Thyroid gland (tissue), 4 donors: ENCODE measurements at regions not wholly inside any gene's neighbourhood (a gene's known extent, or its start where the extent isn't known, plus 50 kb on each side); places are given as distances from the start of the nearest gene placed in this dataset.

Experiments
- POLR2A ChIP-seq, 2 donors: fragments of 450-650 bp; IDR thresholded peaks; one replicate each; pipeline ENCODE4 v1.6.1; 2017; ENCODE audit warnings: antibody characterized with exemption in 2 of 2, mild to moderate bottlenecking in 2 of 2, moderate library complexity in 1 of 2
- TF ChIP-seq, protein P1 (sequence below), 6 experiments: fragments of 200-600 bp in 3 of 6; fragments of 450-650 bp in 3 of 6; sonication (generic) in 3 of 6; IDR thresholded peaks; one replicate each; pipeline ENCODE4 v1.5.1; 2016 to 2019; ENCODE audit warnings: antibody characterized with exemption in 6 of 6, mild to moderate bottlenecking in 2 of 6, inconsistent platforms in 1 of 6, moderate library complexity in 1 of 6

DNA sequence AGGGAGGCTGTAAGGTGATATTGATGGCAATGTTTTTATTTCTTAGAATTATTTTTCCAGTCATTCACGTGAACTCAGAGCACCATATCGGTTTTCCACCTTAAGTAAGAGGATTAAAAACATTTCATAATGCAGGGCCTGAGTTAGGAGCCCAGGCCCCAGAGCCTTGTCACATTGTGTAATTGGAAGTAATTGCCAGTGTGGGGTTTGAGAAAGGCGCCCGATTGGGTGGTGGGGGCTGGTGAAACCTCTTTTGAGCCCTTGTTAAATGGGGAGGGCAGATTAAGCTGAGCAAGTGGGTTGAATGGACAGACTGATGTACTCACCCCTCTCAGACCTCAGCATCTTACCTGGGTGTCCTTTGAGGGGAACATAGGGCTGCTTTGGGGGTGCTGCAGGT is 116.7 kb upstream of the PITX1 start:
- TF ChIP-seq, protein P1, sequence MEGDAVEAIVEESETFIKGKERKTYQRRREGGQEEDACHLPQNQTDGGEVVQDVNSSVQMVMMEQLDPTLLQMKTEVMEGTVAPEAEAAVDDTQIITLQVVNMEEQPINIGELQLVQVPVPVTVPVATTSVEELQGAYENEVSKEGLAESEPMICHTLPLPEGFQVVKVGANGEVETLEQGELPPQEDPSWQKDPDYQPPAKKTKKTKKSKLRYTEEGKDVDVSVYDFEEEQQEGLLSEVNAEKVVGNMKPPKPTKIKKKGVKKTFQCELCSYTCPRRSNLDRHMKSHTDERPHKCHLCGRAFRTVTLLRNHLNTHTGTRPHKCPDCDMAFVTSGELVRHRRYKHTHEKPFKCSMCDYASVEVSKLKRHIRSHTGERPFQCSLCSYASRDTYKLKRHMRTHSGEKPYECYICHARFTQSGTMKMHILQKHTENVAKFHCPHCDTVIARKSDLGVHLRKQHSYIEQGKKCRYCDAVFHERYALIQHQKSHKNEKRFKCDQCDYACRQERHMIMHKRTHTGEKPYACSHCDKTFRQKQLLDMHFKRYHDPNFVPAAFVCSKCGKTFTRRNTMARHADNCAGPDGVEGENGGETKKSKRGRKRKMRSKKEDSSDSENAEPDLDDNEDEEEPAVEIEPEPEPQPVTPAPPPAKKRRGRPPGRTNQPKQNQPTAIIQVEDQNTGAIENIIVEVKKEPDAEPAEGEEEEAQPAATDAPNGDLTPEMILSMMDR (IDR thresholded peaks at IDR 0.05), result no peak
- no peak for TF ChIP-seq POLR2A (IDR thresholded peaks at IDR 0.05)
